Bone marrow (tissue), 2 donors: ENCODE measurements at regions not wholly inside any gene's neighbourhood (a gene's known extent, or its start where the extent isn't known, plus 50 kb on each side); places are given as distances from the start of the nearest gene placed in this dataset.

Source experiments
- DNase-seq, 2 donors: peaks; one replicate each; lab custom pipeline; 2025; lab: John Stamatoyannopoulos, UW

DNA sequence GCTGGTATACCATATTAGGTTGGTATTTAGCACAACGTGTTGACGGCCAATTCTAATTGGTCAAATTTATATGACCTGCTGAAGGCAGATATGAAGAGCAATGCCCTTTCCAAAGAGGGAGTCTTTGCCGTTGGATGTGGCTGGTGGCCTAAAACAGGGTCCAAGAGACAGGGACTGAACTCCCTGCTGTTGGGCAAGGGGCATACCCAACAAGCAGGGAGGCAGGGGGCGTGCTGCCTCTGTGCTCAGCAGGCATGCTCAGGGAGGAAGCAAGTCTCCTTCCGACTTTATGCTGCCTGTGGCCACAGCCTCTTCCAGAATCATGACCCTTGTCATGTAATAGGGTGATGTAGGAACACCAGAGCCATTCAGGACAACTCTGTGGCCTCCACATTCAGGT lies 167.7 kb upstream of the NPVF start:
- DNase-seq: no peak

GRCh38 chr7:25396668-25397067 lies 168.4 kb upstream of the NPVF start:
- no peak for DNase-seq

- no peak for DNase-seq
These were observed 170.1 kb upstream of the NPVF start for GRCh38 chr7:25398418-25398817.

- DNase-seq: no peak
These were observed 170.9 kb upstream of the NPVF start for GRCh38 chr7:25399000-25399750.

- DNase-seq: no peak
These were observed 174.2 kb upstream of the NPVF start for GRCh38 chr7:25402532-25402931.

GRCh38 chr7:25405736-25406135 lies 177.4 kb upstream of the NPVF start:
- no peak for DNase-seq

DNA sequence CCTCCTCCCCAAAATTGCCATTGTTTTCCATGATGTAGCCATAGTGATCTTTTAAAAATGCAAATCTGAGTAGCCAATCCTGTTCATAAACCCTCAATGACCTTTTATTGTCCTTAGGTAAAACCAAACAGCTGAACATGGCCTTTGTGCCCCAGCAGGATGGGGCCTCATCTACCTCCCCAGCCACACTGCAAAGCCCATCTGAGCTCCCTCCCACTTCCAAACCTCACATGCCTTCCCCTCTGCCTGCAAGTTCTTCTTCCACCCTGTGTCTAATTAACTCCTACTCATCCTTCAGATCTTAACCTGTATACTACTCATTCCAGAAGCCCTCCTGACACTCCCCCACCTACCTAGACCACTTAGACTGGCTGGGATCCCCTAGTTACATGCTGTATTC lies 178.8 kb upstream of the NPVF start:
- DNase-seq: no peak

GRCh38 chr7:25408012-25408687 lies 179.9 kb upstream of the NPVF start:
- no peak for DNase-seq

GRCh38 chr7:25408876-25409275 lies 180.6 kb upstream of the NPVF start:
- DNase-seq: no peak

- no peak for DNase-seq
These were observed 181.8 kb upstream of the NPVF start for GRCh38 chr7:25409897-25410636.

DNA sequence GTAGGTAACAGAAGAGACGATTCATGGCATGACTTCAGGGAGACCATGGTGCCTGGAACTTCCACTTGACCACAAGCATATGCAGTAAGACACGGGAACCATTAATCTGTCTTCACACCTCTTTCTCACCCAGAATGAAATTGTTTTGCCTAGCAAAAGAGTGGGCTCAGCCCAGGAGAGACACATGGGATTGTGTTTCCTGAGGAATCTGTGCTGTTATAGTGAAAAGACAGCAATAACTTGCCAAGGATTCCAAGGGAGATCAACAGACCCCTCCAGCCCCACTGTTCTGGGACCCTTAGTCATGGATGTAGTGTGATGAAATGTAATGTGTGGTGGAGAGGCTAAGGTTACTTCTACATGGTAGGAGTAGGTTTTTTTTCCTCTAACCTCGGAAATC lies 192.5 kb upstream of the NPVF start:
- no peak for DNase-seq

- no peak for DNase-seq
These were observed 195.8 kb upstream of the NPVF start for GRCh38 chr7:25424113-25424512.

DNA sequence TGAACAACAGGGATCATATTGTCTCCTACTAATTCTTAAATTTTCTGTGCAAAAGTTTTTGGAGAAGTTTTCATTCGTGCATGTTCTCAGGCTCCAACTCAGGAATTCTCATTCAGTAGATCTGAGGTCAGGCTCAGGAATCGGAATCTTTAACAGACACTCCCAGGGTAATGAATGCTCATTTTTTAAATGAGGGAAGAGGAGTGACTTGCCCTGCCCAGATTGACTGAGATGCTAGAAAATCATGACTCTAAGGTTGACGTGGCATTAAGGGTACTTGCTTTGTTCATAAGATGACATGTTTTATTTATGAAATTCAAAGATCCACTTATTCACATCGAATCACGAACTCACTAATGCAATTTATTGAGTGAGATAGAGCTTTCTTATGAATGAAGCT lies 196.6 kb upstream of the NPVF start:
- DNase-seq: no peak

DNA sequence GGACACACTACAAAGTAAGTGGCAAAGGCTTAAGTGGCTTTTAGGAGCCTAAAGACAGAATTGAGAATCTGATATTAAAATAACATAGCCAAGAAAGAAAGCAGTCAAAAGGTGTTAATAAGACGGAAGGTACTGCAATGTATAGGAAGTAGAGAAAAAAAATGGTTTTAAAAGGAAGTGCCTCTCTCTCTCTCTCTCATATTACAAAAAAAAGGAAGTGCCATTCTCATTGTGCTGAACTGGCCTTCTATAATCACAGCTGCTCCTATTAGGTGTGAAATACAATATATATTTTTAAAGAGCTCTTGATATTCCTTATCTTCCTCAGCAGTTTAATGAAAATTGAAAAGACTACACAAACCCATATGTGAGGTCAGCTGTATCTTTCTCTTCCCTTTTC lies 199.4 kb upstream of the NPVF start:
- no peak for DNase-seq

- no peak for DNase-seq
These were observed 201.4 kb upstream of the NPVF start for GRCh38 chr7:25429731-25430130.

DNA sequence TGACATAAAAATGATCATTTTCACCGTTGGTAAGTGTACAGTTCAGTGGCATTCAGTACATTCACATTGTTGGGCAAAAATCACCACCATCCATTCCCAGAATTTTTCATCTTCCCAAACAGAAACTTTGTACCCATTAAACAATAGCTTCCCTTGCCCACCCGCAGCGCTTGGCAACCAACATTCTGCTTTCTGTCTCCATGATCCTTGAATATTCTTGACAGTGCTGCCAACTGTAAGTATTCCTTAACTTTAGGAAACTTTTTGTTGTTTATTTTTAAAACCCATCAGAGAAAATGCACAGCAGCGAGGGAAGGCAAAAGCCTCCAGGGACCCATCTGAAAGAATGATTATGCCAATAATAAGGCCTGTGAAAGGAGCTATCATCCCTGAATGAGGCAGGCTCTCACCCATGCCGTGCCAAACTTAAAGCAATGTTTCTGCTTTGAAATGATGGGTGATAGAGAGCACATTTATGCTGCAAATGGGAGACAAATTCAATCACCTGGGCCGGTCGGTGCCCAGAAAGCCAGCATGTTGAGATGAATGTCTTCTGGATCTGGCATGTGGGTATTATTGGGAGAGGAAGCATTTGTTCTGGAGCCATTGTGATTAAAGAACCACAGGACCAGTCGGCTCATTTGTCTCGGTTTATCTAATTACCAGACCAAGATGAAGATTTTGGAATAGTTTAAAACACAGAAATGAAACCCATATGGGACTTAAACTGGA lies 202.1 kb upstream of the NPVF start:
- DNase-seq: no peak

GRCh38 chr7:25431956-25432450 lies 203.7 kb upstream of the NPVF start:
- DNase-seq: no peak

GRCh38 chr7:25432807-25433206 lies 204.5 kb upstream of the NPVF start:
- no peak for DNase-seq

DNA sequence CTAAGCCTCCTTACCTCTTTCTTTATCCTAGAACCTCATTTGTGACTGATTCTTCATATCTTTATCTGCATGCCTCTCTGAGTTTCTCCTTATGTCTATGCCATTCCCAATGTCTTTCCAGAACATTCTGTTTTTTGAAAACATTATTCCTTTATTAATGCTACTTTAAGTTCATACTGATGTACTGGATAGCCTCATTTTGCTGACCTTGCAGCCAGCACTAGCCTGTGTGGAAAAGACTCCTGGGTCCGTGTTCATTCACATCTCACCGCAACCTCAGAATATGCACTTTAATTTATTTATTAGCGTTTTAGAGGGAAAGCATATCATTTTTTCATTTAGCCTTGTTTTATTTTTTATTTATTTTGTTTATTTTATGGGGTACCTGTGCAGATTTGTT lies 208.1 kb upstream of the NPVF start:
- DNase-seq: no peak

GRCh38 chr7:25437308-25437707 lies 209.0 kb upstream of the NPVF start:
- DNase-seq: no peak

DNA sequence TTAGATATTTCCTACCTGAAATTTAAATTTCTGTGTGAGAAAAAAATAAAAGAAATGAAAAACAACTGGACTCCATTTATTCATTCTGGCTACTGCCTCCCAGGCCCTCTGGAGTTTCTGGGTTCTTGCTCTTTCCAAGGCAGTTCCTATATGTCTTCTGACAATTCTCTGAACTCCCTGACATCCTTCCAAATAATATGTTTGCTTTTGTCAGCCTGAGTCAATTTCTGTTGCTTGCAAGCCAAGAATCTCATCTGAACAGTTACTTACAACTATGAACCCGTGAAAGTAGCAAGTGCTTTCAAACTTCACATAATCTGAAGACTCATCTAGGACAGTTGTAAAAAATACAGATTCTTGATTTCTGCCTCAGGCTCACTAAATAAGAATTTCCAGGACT lies 216.7 kb upstream of the NPVF start:
- DNase-seq: no peak

DNA sequence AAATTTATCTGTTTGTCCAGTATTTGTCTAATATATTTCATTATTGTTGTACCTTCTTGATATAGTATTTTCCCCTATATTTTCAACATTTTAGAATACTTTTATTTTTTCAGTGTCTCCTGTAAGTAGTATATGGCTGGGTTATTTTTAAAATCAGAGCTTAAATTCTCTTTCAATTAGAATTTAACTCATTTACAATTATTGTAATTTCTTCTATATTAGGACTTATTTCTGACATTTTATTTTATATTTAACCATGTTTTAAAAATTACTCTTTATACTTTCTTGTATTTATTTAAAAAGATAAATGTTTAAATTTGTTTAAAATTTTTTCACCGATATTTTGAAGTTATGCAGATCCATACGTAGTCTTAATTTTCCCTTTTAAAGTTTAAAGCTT lies 220.0 kb upstream of the NPVF start:
- DNase-seq: no peak
